DMS53 treated with DMSO at 0.1 percent for 48 hours (cell line): ENCODE measurements at regions not wholly inside any gene's neighbourhood (a gene's known extent, or its start where the extent isn't known, plus 50 kb on each side); places are given as distances from the start of the nearest gene placed in this dataset.

Experiments
- DNase-seq: peaks from one replicate; lab custom pipeline; 2025; ENCODE audit not compliant: unreplicated experiment; lab: John Stamatoyannopoulos, UW

GRCh38 chr10:116792817-116793216 lies 50.5 kb upstream of the HSPA12A start:
- DNase-seq, result no peak

GRCh38 chr10:116796469-116796868 lies 52.8 kb upstream of the ENO4 start:
- DNase-seq, result no peak

- DNase-seq, result peak; percentile 45
These were observed 52.3 kb upstream of the ENO4 start for GRCh38 chr10:116796910-116797513.

- DNase-seq, result no peak
These were observed 50.4 kb upstream of the ENO4 start for GRCh38 chr10:116798859-116799258.
